SK-N-SH (cell line): ENCODE measurements at regions not wholly inside any gene's neighbourhood (a gene's known extent, or its start where the extent isn't known, plus 50 kb on each side); places are given as distances from the start of the nearest gene placed in this dataset.

Source experiments
- CTCF ChIA-PET: fragments of 300-600, 350-600 bp; formaldehyde crosslinking; extraction: SDS; loops from one replicate; lab custom pipeline; 2021; lab: Yijun Ruan, JAX
- POLR2A ChIA-PET: fragments of 350-600 bp; sonication (Branson Sonifier 250); formaldehyde crosslinking; extraction: SDS; loops from one replicate; lab custom pipeline; 2020; ENCODE audit warnings: antibody characterized with exemption, inconsistent platforms; lab: Yijun Ruan, JAX
- DNase-seq: peaks from one replicate; pipeline ENCODE4 v3.0.0; 2012
- H2AFZ ChIP-seq: fragments of 200-600 bp; sonication (generic); 2 replicates; pipeline ENCODE4 v1.8.1; 2016; ENCODE audit warnings: antibody characterized with exemption, mild to moderate bottlenecking, low read depth
- H3F3A ChIP-seq: fragments of 200-600 bp; sonication (generic); replicated peaks from 2 replicates; pipeline ENCODE3; 2016; ENCODE audit warnings: antibody characterized with exemption, mild to moderate bottlenecking; ENCODE audit not compliant: insufficient read depth
- H3K27ac ChIP-seq, 2 experiments: fragments of 200-500 bp in 1 of 2; fragments of 200-600 bp in 1 of 2; sonication (Bioruptor generic) in 1 of 2; sonication (generic), shearing (Covaris generic) in 1 of 2; 2 replicates each; pipeline versions ENCODE4 v1.5.1 to v1.6.1; 2014 to 2016; ENCODE audit warnings: low read depth in 2 of 2, inconsistent platforms in 1 of 2, low read length in 1 of 2, mild to moderate bottlenecking in 1 of 2, mixed read lengths in 1 of 2
- H3K27me3 ChIP-seq: fragments of 200-600 bp; sonication (generic), shearing (Covaris generic); 2 replicates; pipeline ENCODE4 v1.6.1; 2016; ENCODE audit warnings: mixed run types; ENCODE audit not compliant: insufficient read depth
- H3K36me3 ChIP-seq, 2 experiments: fragments of 200-500 bp in 1 of 2; fragments of 200-600 bp in 1 of 2; sonication (Bioruptor generic) in 1 of 2; sonication (generic) in 1 of 2; replicated peaks in 1 of 2; 2 replicates each; pipeline versions ENCODE3 to v1.5.1; 2014 to 2016; ENCODE audit warnings: low read length in 1 of 2, mild to moderate bottlenecking in 1 of 2; ENCODE audit not compliant: insufficient read depth in 2 of 2, control insufficient read depth in 1 of 2
- H3K4me1 ChIP-seq, 2 experiments: fragments of 200-500 bp in 1 of 2; fragments of 200-600 bp in 1 of 2; sonication (Bioruptor generic) in 1 of 2; sonication (generic), shearing (Covaris generic) in 1 of 2; 2 replicates each; pipeline versions ENCODE4 v1.5.1 to v1.6.1; 2014 to 2016; ENCODE audit warnings: low read depth in 1 of 2, low read length in 1 of 2, mixed run types in 1 of 2; ENCODE audit not compliant: insufficient read depth in 2 of 2, control insufficient read depth in 1 of 2
- H3K4me2 ChIP-seq: fragments of 200-600 bp; sonication (generic), shearing (Covaris generic); 2 replicates; pipeline ENCODE4 v1.6.1; 2017; ENCODE audit warnings: mixed run types
- H3K4me3 ChIP-seq, 2 experiments: fragments of 200-500 bp in 1 of 2; fragments of 200-600 bp in 1 of 2; sonication (Bioruptor generic) in 1 of 2; sonication (generic), shearing (Covaris generic) in 1 of 2; 2 replicates each; pipeline versions ENCODE4 v1.5.1 to v1.8.1; 2014 to 2016; ENCODE audit warnings: low read depth in 2 of 2, inconsistent platforms in 1 of 2, low read length in 1 of 2, mild to moderate bottlenecking in 1 of 2, mixed read lengths in 1 of 2, moderate library complexity in 1 of 2
- H3K79me2 ChIP-seq: fragments of 200-600 bp; sonication (generic); 2 replicates; pipeline ENCODE4 v1.8.1; 2017; ENCODE audit warnings: mild to moderate bottlenecking; ENCODE audit not compliant: insufficient read depth
- H3K9ac ChIP-seq: fragments of 200-600 bp; sonication (generic); 2 replicates; pipeline ENCODE4 v1.6.1; 2017; ENCODE audit warnings: mixed run types
- H3K9me2 ChIP-seq: fragments of 200-600 bp; sonication (generic); 2 replicates; pipeline ENCODE4 v1.6.1; 2017; ENCODE audit warnings: mixed run types
- H3K9me3 ChIP-seq: fragments of 200-600 bp; sonication (generic); 2 replicates; pipeline ENCODE4 v1.6.1; 2017; ENCODE audit warnings: mixed run types, mild to moderate bottlenecking, moderate library complexity
- H4K20me1 ChIP-seq: fragments of 200-600 bp; sonication (generic); 2 replicates; pipeline ENCODE4 v1.6.1; 2017; ENCODE audit warnings: mild to moderate bottlenecking, mixed run types; ENCODE audit not compliant: insufficient read depth
- CHD2 ChIP-seq: fragments of 150-350 bp; IDR thresholded peaks from 2 replicates; pipeline ENCODE4 v1.6.1; 2018; ENCODE audit warnings: low read length; ENCODE audit not compliant: partially characterized antibody
- EZH2phosphoT487 ChIP-seq: fragments of 200-600 bp; sonication (generic); IDR thresholded peaks from 2 replicates; pipeline ENCODE4 v1.6.1; 2017; ENCODE audit warnings: low read depth, mixed run types, mild to moderate bottlenecking, antibody characterized with exemption, moderate library complexity, borderline replicate concordance
- FOSL2 ChIP-seq: IDR thresholded peaks from 2 replicates; pipeline ENCODE4 v1.4.0; 2012; ENCODE audit warnings: low read depth, mild to moderate bottlenecking, moderate library complexity, borderline replicate concordance
- FOXJ3 ChIP-seq: sonication (generic); formaldehyde crosslinking; IDR thresholded peaks from 2 replicates; pipeline ENCODE4 v1.5.1; 2020; ENCODE audit warnings: mild to moderate bottlenecking, missing genetic modification reagents
- FOXM1 ChIP-seq: IDR thresholded peaks from 2 replicates; pipeline ENCODE4 v1.4.0; 2012; ENCODE audit warnings: low read depth, mild to moderate bottlenecking
- GABPA ChIP-seq: IDR thresholded peaks from 2 replicates; pipeline ENCODE4 v1.4.0; 2012; ENCODE audit warnings: low read depth, mild to moderate bottlenecking
- JUND ChIP-seq: IDR thresholded peaks from 2 replicates; pipeline ENCODE4 v1.4.0; 2012
- MAX ChIP-seq: IDR thresholded peaks from 2 replicates; pipeline ENCODE4 v1.4.0; 2012; ENCODE audit warnings: low read depth
- NFIC ChIP-seq: IDR thresholded peaks from 2 replicates; pipeline ENCODE4 v1.4.0; 2012; ENCODE audit warnings: borderline replicate concordance
- PBX3 ChIP-seq: IDR thresholded peaks from 2 replicates; pipeline ENCODE4; 2012
- RAD21 ChIP-seq: IDR thresholded peaks from 2 replicates; pipeline ENCODE4 v1.6.1; 2012; ENCODE audit warnings: mild to moderate bottlenecking, low read length
- RCOR1 ChIP-seq: fragments of 150-350 bp; IDR thresholded peaks from 2 replicates; pipeline ENCODE4 v1.6.1; 2017; ENCODE audit warnings: antibody characterized with exemption, low read length
- RFX5 ChIP-seq: IDR thresholded peaks from 2 replicates; pipeline ENCODE4 v1.6.1; 2012; ENCODE audit warnings: mild to moderate bottlenecking, improper control_type of control experiment, low read length
- RXRA ChIP-seq: IDR thresholded peaks from 2 replicates; pipeline ENCODE4 v1.4.0; 2012; ENCODE audit warnings: low read depth, mild to moderate bottlenecking, borderline replicate concordance
- SMC3 ChIP-seq: IDR thresholded peaks from 2 replicates; pipeline ENCODE4 v1.6.1; 2012; ENCODE audit warnings: low read depth, low read length, improper control_type of control experiment
- TAF1 ChIP-seq: IDR thresholded peaks from 2 replicates; pipeline ENCODE4 v1.6.1; 2012; ENCODE audit warnings: low read depth, mild to moderate bottlenecking, low read length, moderate library complexity, borderline replicate concordance
- TCF12 ChIP-seq: IDR thresholded peaks from 2 replicates; pipeline ENCODE4 v1.4.0; 2012
- WGBS: methylation state at CpG from one replicate; pipeline ENCODE4 v1.1.6; 2017; ENCODE audit warnings: low lambda C conversion rate; 5-methylcytosine and 5-hydroxymethylcytosine counted together
- TF ChIP-seq, protein P1 (sequence below): IDR thresholded peaks from 2 replicates; pipeline ENCODE4 v1.6.1; 2012; ENCODE audit warnings: mild to moderate bottlenecking, low read depth, low read length, moderate library complexity
- TF ChIP-seq, protein P2 (sequence below): fragments of 150-350 bp; IDR thresholded peaks from 2 replicates; pipeline ENCODE4 v1.6.1; 2017; ENCODE audit warnings: antibody characterized with exemption, low read length, low read depth, borderline replicate concordance
- TF ChIP-seq, protein P3 (sequence below): fragments of 200-600 bp; sonication (generic); IDR thresholded peaks from 2 replicates; pipeline ENCODE4 v1.6.1; 2017; ENCODE audit warnings: antibody characterized with exemption, mild to moderate bottlenecking, moderate library complexity
- TF ChIP-seq, protein P4 (sequence below): IDR thresholded peaks from 2 replicates; pipeline ENCODE4 v1.4.0; 2012; ENCODE audit warnings: low read depth, borderline replicate concordance

DNA sequence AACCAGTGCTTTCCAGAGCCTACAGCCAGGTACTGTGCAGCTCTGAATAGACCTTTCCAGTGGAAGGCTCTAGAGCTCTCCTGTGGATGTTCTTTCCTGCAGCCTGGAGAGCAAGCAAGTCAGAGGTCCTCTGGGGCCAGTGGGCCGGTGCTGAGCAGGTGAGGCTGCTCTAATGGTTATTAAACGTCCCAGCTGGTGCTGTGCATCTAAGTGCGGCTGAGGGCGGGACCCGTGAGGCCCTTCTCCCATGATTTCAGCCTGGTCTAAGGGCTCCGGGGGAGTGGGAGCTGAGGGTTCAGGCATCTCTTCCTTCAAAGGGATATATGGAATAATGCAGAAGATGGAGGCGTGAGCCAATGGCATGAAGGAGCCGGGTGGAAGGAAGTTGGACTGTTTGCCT is 83.7 kb upstream of the SDK2 start:
- Histone ChIP-seq H2AFZ (no peak overlapping the region), H3K9me3 (no peaks in the 10 kb centered on the region; the same call in 1 of the 2 replicates), H3K27ac (no peak overlapping the region), H3F3A (no peaks in the 10 kb centered on the region), H3K79me2 (no peaks in the 10 kb centered on the region), H3K4me1 (peaks cover 0 to 14% of the 10 kb centered on the region in 2 experiments; a peak in 1 of 4 replicates), H3K4me2 (no peak overlapping the region), H4K20me1 (no peaks in the 10 kb centered on the region), H3K36me3 (no peaks in the 10 kb centered on the region), H3K4me3 (no peak overlapping the region), H3K9ac (no peak overlapping the region), H3K27me3 (no peaks in the 10 kb centered on the region), H3K9me2 (no peaks in the 10 kb centered on the region)
- ChIA-PET CTCF (interaction anchor here (1.1 to 2.4 kb wide), 4 partner anchors 18 to 298 kb away, joined by 3 to 9 read pairs (median 7); no protein-coding TSS in a partner anchor), POLR2A (no interaction called here)
- TF ChIP-seq JUND, result no peak
- no peak for TF ChIP-seq FOXM1
- TF ChIP-seq CHD2, result no peak
- TF ChIP-seq TAF1, result no peak
- 44% methylated on average over 8 of the region's 8 CpGs for WGBS
- DNase-seq, result no peak

GRCh38 chr17:73729101-73729500 is 84.9 kb upstream of the SDK2 start:
- DNase-seq, result no peak
- POLR2A ChIA-PET, result no interaction called here

More at GRCh38 chr17:73729101-73729500, 84.9 kb upstream of the SDK2 start:
- Histone ChIP-seq H3F3A (no peaks in the 10 kb centered on the region), H2AFZ (no peak overlapping the region)
- WGBS, result 36% methylated on average over 6 of the region's 6 CpGs
- TF ChIP-seq NFIC (no peak), RAD21 (no peak), PBX3 (no peak), TCF12 (no peak), FOSL2 (no peak), RCOR1 (no peak), RFX5 (no peak), MAX (no peak), GABPA (no peak), RXRA (no peak), FOXM1 (no peak), FOXJ3 (CRISPR knock-in tag) (no peak), EZH2phosphoT487 (no peak), SMC3 (no peak)
- TF ChIP-seq, protein P1, sequence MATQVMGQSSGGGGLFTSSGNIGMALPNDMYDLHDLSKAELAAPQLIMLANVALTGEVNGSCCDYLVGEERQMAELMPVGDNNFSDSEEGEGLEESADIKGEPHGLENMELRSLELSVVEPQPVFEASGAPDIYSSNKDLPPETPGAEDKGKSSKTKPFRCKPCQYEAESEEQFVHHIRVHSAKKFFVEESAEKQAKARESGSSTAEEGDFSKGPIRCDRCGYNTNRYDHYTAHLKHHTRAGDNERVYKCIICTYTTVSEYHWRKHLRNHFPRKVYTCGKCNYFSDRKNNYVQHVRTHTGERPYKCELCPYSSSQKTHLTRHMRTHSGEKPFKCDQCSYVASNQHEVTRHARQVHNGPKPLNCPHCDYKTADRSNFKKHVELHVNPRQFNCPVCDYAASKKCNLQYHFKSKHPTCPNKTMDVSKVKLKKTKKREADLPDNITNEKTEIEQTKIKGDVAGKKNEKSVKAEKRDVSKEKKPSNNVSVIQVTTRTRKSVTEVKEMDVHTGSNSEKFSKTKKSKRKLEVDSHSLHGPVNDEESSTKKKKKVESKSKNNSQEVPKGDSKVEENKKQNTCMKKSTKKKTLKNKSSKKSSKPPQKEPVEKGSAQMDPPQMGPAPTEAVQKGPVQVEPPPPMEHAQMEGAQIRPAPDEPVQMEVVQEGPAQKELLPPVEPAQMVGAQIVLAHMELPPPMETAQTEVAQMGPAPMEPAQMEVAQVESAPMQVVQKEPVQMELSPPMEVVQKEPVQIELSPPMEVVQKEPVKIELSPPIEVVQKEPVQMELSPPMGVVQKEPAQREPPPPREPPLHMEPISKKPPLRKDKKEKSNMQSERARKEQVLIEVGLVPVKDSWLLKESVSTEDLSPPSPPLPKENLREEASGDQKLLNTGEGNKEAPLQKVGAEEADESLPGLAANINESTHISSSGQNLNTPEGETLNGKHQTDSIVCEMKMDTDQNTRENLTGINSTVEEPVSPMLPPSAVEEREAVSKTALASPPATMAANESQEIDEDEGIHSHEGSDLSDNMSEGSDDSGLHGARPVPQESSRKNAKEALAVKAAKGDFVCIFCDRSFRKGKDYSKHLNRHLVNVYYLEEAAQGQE, result no peak
- TF ChIP-seq, protein P2, sequence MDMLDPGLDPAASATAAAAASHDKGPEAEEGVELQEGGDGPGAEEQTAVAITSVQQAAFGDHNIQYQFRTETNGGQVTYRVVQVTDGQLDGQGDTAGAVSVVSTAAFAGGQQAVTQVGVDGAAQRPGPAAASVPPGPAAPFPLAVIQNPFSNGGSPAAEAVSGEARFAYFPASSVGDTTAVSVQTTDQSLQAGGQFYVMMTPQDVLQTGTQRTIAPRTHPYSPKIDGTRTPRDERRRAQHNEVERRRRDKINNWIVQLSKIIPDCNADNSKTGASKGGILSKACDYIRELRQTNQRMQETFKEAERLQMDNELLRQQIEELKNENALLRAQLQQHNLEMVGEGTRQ, result no peak
- TF ChIP-seq, protein P3, sequence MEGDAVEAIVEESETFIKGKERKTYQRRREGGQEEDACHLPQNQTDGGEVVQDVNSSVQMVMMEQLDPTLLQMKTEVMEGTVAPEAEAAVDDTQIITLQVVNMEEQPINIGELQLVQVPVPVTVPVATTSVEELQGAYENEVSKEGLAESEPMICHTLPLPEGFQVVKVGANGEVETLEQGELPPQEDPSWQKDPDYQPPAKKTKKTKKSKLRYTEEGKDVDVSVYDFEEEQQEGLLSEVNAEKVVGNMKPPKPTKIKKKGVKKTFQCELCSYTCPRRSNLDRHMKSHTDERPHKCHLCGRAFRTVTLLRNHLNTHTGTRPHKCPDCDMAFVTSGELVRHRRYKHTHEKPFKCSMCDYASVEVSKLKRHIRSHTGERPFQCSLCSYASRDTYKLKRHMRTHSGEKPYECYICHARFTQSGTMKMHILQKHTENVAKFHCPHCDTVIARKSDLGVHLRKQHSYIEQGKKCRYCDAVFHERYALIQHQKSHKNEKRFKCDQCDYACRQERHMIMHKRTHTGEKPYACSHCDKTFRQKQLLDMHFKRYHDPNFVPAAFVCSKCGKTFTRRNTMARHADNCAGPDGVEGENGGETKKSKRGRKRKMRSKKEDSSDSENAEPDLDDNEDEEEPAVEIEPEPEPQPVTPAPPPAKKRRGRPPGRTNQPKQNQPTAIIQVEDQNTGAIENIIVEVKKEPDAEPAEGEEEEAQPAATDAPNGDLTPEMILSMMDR, result no peak
- TF ChIP-seq, protein P4, sequence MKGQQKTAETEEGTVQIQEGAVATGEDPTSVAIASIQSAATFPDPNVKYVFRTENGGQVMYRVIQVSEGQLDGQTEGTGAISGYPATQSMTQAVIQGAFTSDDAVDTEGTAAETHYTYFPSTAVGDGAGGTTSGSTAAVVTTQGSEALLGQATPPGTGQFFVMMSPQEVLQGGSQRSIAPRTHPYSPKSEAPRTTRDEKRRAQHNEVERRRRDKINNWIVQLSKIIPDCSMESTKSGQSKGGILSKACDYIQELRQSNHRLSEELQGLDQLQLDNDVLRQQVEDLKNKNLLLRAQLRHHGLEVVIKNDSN, result no peak
- TF ChIP-seq, all 33 proteins: peak for 0
- Histone ChIP-seq H3K27me3 (no peaks in the 10 kb centered on the region), H3K4me1 (peaks cover 0 to 3% of the 10 kb centered on the region in 2 experiments; a peak in 1 of 4 replicates), H3K9ac (no peak overlapping the region), H3K4me3 (no peak overlapping the region), H3K9me3 (no peaks in the 10 kb centered on the region; the same call in 1 of the 2 replicates), H4K20me1 (no peaks in the 10 kb centered on the region), H3K9me2 (no peaks in the 10 kb centered on the region), H3K36me3 (no peaks in the 10 kb centered on the region), H3K27ac (no peak overlapping the region), H3K4me2 (no peak overlapping the region), H3K79me2 (no peaks in the 10 kb centered on the region)
- CTCF ChIA-PET, result interaction anchor here (0.9 to 2.4 kb wide), 4 partner anchors 8 to 300 kb away, joined by 3 to 9 read pairs (median 5); no protein-coding TSS in a partner anchor
